Neural progenitor cell (in vitro differentiated cells): ENCODE measurements at regions not wholly inside any gene's neighbourhood (a gene's known extent, or its start where the extent isn't known, plus 50 kb on each side); places are given as distances from the start of the nearest gene placed in this dataset.

Source experiments
- EZH2 ChIP-seq: fragments of 200-600 bp; sonication (generic); IDR thresholded peaks from 2 replicates; pipeline ENCODE4 v1.6.1; 2017; ENCODE audit warnings: antibody characterized with exemption, mild to moderate bottlenecking, moderate library complexity
- TF ChIP-seq, protein P1 (sequence below): fragments of 200-600 bp; sonication (generic); IDR thresholded peaks from 2 replicates; pipeline ENCODE4 v1.5.1; 2017; ENCODE audit warnings: antibody characterized with exemption, mild to moderate bottlenecking

GRCh38 chr5:106986006-106986405 is 684.7 kb downstream of the EFNA5 start:
- TF ChIP-seq EZH2, result no peak
- TF ChIP-seq, protein P1, sequence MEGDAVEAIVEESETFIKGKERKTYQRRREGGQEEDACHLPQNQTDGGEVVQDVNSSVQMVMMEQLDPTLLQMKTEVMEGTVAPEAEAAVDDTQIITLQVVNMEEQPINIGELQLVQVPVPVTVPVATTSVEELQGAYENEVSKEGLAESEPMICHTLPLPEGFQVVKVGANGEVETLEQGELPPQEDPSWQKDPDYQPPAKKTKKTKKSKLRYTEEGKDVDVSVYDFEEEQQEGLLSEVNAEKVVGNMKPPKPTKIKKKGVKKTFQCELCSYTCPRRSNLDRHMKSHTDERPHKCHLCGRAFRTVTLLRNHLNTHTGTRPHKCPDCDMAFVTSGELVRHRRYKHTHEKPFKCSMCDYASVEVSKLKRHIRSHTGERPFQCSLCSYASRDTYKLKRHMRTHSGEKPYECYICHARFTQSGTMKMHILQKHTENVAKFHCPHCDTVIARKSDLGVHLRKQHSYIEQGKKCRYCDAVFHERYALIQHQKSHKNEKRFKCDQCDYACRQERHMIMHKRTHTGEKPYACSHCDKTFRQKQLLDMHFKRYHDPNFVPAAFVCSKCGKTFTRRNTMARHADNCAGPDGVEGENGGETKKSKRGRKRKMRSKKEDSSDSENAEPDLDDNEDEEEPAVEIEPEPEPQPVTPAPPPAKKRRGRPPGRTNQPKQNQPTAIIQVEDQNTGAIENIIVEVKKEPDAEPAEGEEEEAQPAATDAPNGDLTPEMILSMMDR, result no peak
